TTC549 (cell line): ENCODE measurements at regions not wholly inside any gene's neighbourhood (a gene's known extent, or its start where the extent isn't known, plus 50 kb on each side); places are given as distances from the start of the nearest gene placed in this dataset.
"Not testable (repeated sequence)": the region's sequence is repeated elsewhere in the genome, so short reads cannot be mapped to it uniquely, and the experiment has no call there.

Experiments
- FAIRE-seq: peaks from 2 replicates; lab custom pipeline; 2012; peaks lifted over from hg19 to GRCh38; lab: Jason Lieb, UNC

DNA sequence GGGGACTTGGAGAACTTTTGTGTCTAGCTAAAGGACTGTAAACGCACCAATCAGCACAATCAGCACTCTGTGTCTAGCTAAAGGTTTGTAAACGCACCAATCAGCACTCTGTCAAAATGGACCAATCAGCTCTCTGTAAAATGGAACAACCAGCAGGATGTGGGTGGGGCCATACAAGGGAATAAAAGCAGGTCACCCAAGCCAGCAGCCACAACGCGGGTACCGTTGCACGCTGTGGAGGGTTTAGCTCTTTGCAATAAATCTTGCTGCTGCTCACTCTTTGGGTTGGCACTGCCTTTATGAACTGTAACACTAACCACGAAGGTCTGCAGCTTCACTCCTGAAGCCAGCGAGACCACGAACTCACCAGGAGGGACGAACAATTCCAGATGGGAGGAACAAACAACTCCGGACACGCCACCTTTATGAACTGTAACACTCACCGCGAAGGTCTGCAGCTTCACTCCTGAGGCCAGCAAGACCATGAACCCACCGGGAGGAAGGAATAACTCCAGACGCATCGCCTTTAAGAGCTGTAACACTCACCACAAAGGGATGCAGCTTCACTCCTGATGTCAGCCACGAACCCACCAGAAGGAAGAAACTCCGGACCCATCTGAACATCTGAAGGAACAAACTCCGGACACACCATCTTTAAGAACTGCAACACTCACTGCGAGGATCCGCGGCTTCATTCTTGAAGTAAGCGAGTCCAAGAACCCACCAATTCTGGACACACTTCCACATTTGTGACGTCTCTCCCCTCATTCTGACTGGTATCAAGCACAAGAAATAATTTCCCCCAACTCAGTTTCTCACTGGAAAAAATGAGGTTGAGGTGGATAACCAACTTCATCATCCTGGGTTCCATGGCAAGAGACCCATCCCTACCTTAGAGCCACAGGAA, 227.3 kb upstream of the AMIGO2 start:
- not testable (repeated sequence) for FAIRE-seq

DNA sequence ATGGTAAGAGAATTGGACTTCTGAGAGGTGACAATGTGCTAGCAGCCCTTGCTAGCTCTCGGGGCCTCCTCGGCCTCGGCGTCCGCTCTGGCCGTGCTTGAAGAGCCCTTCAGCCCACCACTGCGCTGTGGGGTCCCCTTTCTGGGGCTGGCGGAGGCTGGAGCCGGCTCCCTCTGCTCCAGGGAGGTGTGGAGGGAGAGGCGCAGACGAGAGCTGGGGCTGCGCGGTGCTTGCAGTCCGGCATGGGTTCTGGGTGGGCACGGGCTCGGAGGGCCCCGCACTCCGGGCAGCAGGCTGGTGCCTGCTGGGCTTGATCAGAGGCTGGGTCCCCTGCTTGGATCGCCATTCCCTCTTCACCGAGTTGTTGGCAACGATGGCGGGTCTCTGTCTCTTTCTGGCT, 226.4 kb upstream of the AMIGO2 start:
- FAIRE-seq: no peak

DNA sequence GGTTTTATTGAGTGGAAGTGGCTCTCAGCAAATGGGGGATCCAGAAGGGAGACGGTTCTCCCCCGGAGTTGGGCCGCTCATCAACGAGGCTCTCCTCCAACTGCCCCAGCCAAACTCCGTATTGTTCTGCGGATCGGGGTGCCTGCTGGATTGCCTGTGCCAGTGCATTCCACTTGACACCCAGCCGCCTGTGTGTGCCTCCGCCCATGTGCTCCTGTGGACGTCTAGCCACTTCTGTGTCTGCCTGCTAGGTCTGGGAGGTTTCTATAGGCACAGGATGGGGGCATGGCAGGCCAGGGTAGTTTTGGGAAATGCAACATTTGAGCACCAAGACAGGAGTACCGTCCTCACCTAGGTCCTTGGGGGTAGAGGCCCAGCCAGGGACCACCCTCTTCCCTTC, 225.7 kb upstream of the AMIGO2 start:
- no peak for FAIRE-seq

DNA sequence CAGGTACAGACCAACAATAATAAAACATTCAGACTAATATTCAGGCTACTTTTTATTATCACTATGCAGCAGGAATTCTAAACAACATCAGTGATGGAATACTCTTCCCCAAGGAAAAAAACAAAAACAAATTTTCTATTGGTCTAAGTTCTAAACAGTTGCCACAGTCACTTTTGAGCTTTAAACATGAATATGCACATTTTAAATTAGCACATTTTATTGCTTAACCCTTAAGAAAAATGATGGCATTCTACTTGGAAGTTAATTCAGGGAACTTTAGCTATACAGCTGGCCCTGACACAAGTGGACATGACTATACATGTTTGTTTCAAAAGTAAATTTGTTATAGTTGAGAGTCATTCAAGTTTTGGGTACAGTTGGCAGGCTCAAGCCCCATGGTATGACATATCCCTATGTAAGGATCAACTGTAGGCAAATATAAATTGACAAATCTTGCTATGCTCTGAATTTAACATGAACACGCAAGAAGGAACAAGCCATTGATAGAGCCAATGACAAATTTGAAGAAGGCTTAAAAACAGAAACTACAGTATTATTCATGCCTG, 224.3 kb upstream of the AMIGO2 start:
- FAIRE-seq: no peak

DNA sequence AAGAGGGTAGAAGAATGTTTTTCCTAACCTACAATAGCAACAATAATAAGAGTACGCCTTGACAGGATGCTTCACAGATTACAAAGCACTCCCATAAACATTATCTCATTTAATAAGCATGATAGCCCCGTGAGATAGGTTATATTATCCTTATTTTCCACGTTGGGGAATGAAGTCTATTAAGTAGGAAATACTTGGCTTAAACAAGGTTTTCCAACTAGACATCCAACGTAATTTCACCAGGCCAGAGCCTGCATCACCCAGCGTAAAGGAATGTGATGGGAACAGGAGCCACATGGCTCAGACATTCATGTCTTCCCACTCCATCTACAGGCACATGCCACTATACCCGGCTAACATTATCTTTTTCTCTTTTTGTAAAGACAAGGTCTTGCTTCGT, 223.4 kb upstream of the AMIGO2 start:
- FAIRE-seq: no peak

DNA sequence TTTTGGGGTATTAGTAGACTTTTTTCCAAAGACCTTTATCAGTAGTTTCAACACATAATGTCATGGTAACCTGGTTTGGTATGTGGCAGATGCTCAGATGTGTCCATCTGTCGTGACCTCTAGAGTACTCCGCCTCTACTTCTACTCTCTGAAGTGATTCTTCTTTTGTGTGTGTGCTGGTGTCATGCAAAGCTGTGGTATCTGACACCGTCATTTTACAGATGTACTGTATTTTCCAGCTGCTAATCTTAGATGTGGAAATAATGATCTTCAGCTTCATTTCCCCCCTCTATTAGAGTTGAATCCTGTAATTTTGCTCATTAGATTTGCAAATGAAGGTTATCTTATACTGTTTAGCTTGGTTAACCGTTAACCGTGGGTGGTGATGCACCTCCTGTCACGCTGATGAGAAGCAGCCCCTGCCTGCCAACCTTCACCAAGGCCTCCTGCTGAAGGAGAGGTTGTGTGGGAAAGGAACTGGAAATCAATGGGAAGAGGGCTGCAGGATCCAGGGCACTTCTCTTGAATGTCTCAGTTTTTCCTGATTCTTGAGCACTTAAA, 222.4 kb upstream of the AMIGO2 start:
- no peak for FAIRE-seq

DNA sequence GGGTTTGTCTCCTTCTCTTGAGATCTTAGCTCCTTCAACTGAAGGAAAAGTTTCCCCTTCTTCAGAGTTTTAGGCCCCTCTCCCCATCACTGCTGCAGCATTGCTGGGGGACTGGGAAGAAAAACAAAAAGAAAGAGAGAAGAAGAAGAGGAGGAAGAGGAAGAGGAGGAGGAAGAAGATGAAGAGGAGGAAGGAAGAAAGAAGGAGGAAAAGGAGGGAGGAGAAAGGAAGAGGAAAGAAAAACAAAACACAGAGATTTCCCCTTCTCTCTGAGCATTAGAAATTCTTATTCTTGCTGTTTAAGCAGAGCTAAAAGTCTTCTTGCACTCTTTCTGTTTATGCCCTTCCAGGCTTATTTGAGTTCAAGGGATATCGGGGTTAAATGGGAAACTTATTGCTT, 219.8 kb upstream of the AMIGO2 start:
- FAIRE-seq: no peak

DNA sequence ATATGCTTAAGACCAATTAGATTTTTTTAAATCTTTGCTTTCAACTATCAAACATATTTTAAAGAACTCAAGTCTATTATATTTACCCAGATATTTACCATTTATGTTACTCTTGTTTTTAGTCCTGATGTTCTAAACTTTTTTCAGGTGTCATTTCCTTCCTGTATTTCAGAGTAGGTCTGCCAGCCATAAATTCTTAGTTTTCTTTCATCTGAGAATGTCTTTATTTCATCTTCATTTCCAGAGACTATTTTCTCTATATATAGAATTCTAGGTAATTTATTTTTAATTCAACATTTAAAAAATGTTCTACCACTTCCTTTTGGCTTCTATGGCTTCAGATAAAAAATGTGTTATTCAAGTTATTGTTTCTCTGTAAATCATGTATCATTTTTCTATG, 218.2 kb upstream of the AMIGO2 start:
- FAIRE-seq: no peak

DNA sequence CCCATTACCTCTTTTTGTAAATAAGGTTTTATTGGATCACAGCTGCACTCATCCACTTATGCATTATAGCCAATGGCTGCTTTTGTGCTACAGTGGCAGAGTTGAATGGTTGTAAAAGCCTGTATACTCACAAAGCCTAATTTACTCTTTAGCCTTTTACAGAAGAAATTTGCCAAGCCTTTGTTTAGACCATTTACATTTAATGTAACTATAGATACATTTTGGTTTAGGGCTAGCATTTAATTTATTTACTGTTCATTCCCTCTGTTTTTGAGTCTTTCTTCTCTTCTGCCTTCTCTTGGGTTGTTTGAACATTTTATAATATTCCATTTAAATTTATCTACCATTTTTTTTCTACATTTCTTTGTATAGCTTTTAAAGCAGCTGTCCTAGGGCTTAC, 217.1 kb upstream of the AMIGO2 start:
- FAIRE-seq: no peak

DNA sequence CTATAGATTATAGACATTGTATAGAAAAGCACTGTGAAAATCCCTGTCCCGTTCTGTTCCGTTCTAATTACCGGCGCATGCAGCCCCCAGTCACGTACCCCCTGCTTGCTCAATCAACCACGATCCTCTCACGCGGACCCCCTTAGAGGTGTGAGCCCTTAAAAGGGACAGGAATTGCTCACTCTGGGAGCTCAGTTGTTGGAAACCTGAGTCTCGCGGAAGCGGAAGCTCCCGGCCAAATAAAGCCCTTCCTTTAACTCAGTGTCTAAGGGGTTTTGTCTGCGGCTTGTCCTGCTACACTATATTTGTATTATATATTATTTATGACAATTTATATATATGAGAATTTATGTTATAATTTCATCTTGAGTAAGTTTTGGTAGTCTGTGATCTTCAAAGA, 213.6 kb upstream of the AMIGO2 start:
- no peak for FAIRE-seq

DNA sequence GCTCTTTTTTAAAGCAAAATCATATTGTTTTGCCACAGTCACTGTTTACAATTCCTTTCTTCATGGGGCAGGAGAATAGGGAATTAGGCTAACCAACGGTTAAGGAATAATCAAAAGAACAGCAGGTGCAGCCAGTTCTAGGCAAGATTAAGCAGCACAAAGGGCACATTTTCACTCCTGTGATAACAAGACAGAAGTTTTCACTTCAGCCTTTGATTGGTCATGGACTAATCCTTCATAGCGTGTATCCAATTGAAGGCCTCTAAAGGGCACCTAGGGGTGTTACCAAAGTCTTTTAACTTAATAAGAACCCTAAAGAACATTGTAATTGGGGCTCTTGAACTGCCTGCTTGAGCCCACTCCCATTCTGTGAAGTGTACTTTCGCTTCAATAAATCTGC, 206.9 kb upstream of the AMIGO2 start:
- no peak for FAIRE-seq
